ENCODE measurements at regions not wholly inside any gene's neighbourhood (a gene's known extent, or its start where the extent isn't known, plus 50 kb on each side); places are given as distances from the start of the nearest gene placed in this dataset.
"Not testable (repeated sequence)": the region's sequence is repeated elsewhere in the genome, so short reads cannot be mapped to it uniquely, and the experiment has no call there.

DNA sequence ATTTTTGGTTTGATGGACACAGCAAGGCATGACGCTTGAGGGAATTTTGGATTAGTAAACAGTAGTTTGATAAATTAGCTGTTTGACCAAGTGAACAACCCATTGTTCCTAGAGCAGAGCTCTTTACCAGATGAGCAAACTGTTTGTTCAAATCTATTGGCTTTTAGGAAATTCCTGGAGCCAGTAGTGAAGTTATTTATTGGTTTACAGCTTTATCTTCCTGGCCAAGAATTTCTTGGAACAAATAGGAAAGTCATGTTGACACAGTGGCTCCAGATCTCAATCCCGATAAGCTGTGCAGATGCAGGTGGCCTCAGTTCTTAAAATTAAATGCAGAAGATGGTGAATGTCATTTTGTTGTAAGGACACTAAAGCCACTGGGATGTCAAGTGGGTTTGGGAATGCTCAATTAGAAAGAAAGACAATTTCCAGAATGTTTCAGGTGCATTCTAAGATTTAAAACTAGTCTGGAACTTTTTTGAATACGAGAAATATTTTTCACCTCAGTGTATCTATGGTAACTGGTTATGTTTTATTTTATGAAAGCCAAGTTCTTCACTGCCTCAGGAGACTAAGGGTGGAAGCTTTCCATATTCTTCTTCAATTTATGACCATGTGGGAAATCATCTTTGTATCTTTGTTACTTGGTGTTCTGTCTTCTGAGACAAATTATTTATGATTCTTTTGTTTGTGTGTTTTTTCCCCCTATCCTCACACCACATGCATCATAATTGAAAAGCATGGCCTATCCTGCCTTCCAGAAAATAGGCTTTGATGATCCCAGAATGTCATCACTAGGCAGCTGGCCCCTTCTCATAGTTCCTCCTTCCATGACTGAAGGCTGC lies 554.5 kb downstream of the STIM2 start:
- intact Hi-C loops (cut with DNase I) = no loop called here
- DNase-seq = no peak
- FAIRE-seq = no peak
- TF ChIP-seq, protein P1, sequence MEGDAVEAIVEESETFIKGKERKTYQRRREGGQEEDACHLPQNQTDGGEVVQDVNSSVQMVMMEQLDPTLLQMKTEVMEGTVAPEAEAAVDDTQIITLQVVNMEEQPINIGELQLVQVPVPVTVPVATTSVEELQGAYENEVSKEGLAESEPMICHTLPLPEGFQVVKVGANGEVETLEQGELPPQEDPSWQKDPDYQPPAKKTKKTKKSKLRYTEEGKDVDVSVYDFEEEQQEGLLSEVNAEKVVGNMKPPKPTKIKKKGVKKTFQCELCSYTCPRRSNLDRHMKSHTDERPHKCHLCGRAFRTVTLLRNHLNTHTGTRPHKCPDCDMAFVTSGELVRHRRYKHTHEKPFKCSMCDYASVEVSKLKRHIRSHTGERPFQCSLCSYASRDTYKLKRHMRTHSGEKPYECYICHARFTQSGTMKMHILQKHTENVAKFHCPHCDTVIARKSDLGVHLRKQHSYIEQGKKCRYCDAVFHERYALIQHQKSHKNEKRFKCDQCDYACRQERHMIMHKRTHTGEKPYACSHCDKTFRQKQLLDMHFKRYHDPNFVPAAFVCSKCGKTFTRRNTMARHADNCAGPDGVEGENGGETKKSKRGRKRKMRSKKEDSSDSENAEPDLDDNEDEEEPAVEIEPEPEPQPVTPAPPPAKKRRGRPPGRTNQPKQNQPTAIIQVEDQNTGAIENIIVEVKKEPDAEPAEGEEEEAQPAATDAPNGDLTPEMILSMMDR (IDR thresholded peaks at IDR 0.05) = no peak
- no peak overlapping the region for H3K27ac ChIP-seq
- ATAC-seq = peak in 3 of 4 donors; percentile 47 to 87 (median 53)
- H3K4me3 ChIP-seq = no peak overlapping the region
- H3K4me1 ChIP-seq = no peaks in the 10 kb centered on the region
- no peaks in the 10 kb centered on the region for H3K36me3 ChIP-seq
- 10 to 15% methylated on average over 3 of the region's 3 CpGs for WGBS, 2 donors
- H3K9me3 ChIP-seq = no peaks in the 10 kb centered on the region
- H3K27me3 ChIP-seq = no peaks in the 10 kb centered on the region

DNA sequence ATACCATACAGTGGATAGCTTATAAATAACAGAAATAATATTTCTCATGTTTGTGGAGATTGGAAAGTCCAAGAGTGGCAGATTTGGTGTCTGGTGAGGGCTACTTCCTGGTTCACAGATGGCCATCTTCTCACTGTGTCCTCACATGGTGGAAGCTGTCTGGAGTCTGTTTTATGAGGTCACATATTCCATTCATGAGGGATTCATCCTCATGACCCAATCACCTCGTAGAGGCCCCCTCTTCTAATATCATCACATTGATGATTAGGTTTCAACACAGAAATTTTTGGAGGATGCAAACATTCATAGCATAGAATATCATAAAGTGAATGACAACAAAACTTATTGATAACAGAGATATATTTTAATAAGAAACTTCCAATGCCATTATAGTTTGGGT lies 568.0 kb downstream of the STIM2 start:
- ATAC-seq (no peak), DNase-seq (no peak), FAIRE-seq (no peak)
- Histone ChIP-seq H3K9me3 (peaks cover 0 to 4% (median 0%) of the 10 kb centered on the region in 4 donors), H3K36me3 (no peaks in the 10 kb centered on the region), H3K27me3 (no peaks in the 10 kb centered on the region), H3K27ac (no peak overlapping the region), H3K4me1 (no peaks in the 10 kb centered on the region), H3K4me3 (no peak overlapping the region)
- TF ChIP-seq, protein P1 (IDR thresholded peaks at IDR 0.05) = no peak
- intact Hi-C loops (cut with DNase I) = no loop called here
- WGBS, 2 donors = 38 to 62% methylated on average over 1 of the region's 1 CpG

DNA sequence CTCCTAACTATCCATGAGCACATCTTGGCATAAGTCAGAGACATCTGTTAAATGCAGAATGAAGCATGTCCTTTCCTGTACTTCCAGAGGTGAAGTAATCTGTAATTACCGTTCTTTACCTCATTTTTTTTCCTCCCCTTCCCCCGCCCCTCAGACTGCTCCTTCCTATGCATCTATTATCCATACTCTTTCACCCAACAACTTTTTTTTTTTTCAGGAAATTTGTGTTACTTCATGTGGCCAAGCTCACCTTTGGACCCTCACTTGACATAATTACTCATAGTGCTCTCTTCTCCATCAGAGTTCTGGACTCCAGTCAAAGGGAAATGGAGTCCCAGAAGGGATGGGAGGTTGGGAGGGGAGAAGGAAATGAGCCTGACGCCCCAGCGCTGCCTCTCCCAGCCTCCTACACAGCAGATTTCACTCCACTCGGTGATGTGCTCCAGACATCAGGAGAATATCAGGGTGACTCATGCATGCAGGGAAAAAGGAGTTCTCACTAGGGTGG lies 568.8 kb downstream of the STIM2 start:
- ATAC-seq (no peak), FAIRE-seq (no peak), DNase-seq (no peak)
- no peaks in the 10 kb centered on the region for H3K27me3 ChIP-seq
- 54 to 66% methylated on average over 5 of the region's 5 CpGs for WGBS, 2 donors
- no peaks in the 10 kb centered on the region for H3K36me3 ChIP-seq
- H3K4me3 ChIP-seq = no peak overlapping the region
- intact Hi-C loops (cut with DNase I) = no loop called here
- H3K9me3 ChIP-seq = peaks cover 0 to 4% (median 0%) of the 10 kb centered on the region in 4 donors
- TF ChIP-seq, protein P1 (IDR thresholded peaks at IDR 0.05) = no peak
- no peaks in the 10 kb centered on the region for H3K4me1 ChIP-seq
- no peak overlapping the region for H3K27ac ChIP-seq

DNA sequence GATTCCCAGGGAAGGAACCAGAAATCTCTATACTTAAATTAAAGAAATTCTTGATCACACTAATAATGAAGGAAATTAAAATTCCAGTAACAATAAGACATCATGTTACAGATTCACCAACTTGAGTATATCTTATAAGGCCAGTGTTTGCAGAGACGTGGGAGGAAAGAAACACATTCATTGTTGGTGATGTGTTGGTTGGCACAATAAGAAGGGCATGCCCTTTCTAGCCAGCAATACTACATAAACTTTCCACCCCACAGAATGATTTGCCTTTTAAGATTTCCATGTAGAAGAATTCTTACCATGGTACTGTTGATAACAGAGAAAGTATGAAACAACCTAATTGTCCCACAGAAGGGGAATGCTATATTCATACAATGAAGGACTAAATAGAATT lies 581.5 kb downstream of the STIM2 start:
- FAIRE-seq (no peak), DNase-seq (no peak), ATAC-seq (no peak)
- intact Hi-C loops (cut with DNase I) = no loop called here
- H3K4me3 ChIP-seq = no peak overlapping the region
- 35 to 47% methylated on average over 1 of the region's 1 CpG for WGBS, 2 donors
- no peaks in the 10 kb centered on the region for H3K9me3 ChIP-seq
- TF ChIP-seq, protein P1 (IDR thresholded peaks at IDR 0.05) = no peak
- H3K36me3 ChIP-seq = no peaks in the 10 kb centered on the region
- H3K4me1 ChIP-seq = no peaks in the 10 kb centered on the region
- no peak overlapping the region for H3K27ac ChIP-seq
- no peaks in the 10 kb centered on the region for H3K27me3 ChIP-seq

DNA sequence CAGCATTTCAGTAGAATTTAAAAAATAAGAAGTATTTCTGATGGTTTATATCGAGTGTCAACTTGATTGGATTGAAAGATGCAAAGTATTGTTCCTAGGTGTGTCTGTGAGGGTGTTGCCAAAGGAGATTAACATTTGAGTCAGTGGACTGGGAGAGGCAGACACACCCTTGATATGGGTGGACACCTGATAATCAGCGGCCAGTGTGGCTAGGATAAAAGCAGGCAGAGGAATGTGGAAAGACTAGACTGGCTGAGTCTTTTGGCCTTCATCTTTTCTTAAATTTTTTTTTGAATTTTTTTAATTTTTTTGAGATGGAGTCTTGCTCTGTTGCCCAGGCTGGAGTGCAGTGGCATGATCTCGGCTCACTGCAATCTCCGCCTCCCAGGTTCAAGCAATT lies 582.0 kb downstream of the STIM2 start:
- 66 to 76% methylated on average over 4 of the region's 4 CpGs for WGBS, 2 donors
- ATAC-seq; H3K4me3 ChIP-seq; H3K36me3 ChIP-seq; H3K9me3 ChIP-seq; H3K4me1 ChIP-seq; intact Hi-C loops (cut with DNase I); DNase-seq; FAIRE-seq; H3K27ac ChIP-seq; H3K27me3 ChIP-seq: not testable (repeated sequence)
